HL-60 (cell line): ENCODE measurements at regions not wholly inside any gene's neighbourhood (a gene's known extent, or its start where the extent isn't known, plus 50 kb on each side); places are given as distances from the start of the nearest gene placed in this dataset.

ENCODE experiments used
- DNase-seq, 2 experiments: peaks; one replicate each; pipeline ENCODE4 v3.0.0-alpha.2; 2010 to 2020; ENCODE audit warnings: low read depth in 1 of 2, low spot score in 1 of 2
- H3K27ac ChIP-seq: fragments of 250-450 bp; sonication (Bioruptor Pico); replicated peaks from 2 replicates; pipeline ENCODE4 v1.5.1; 2020; ENCODE audit warnings: mild to moderate bottlenecking, moderate library complexity
- H3K27me3 ChIP-seq: fragments of 250-450 bp; sonication (Bioruptor Pico); 2 replicates; pipeline ENCODE4 v1.5.1; 2021; ENCODE audit warnings: mild to moderate bottlenecking, moderate library complexity; ENCODE audit not compliant: insufficient read depth, poor library complexity, severe bottlenecking
- H3K4me3 ChIP-seq: replicated peaks from 2 replicates; pipeline ENCODE4 v1.5.1; 2011; ENCODE audit warnings: mild to moderate bottlenecking, control low read depth, low read length; ENCODE audit not compliant: insufficient read depth
- CTCF ChIP-seq: IDR thresholded peaks from one replicate; pipeline ENCODE4 v1.5.1; 2011; ENCODE audit warnings: low read length, control low read depth, inconsistent platforms; ENCODE audit not compliant: insufficient read depth
- GABPA ChIP-seq: IDR thresholded peaks from 2 replicates; pipeline ENCODE4 v1.6.1; 2012; ENCODE audit warnings: low read depth
- POLR2AphosphoS5 ChIP-seq: IDR thresholded peaks from 2 replicates; pipeline ENCODE4 v1.6.1; 2012; ENCODE audit warnings: low read depth
- REST ChIP-seq: IDR thresholded peaks from 2 replicates; pipeline ENCODE4 v1.6.1; 2012; ENCODE audit warnings: low read depth; ENCODE audit not compliant: insufficient replicate concordance
- SPI1 ChIP-seq: IDR thresholded peaks from 2 replicates; pipeline ENCODE4 v1.6.1; 2012; ENCODE audit warnings: low read depth, mild to moderate bottlenecking, borderline replicate concordance

GRCh38 chr7:42596737-42597136 lies 315.1 kb downstream of the C7orf25 start:
- H3K27ac ChIP-seq: no peak overlapping the region
- H3K4me3 ChIP-seq: no peak overlapping the region
- TF ChIP-seq SPI1 (no peak), CTCF (no peak), GABPA (no peak), REST (no peak), POLR2AphosphoS5 (no peak)
- H3K27me3 ChIP-seq: no peaks in the 10 kb centered on the region
- DNase-seq: no peak

GRCh38 chr7:42593860-42594259 lies 318.0 kb downstream of the C7orf25 start:
- no peaks in the 10 kb centered on the region for H3K27me3 ChIP-seq
- TF ChIP-seq POLR2AphosphoS5 (no peak), GABPA (no peak), CTCF (no peak), REST (no peak), SPI1 (no peak)
- no peak overlapping the region for H3K27ac ChIP-seq
- no peak overlapping the region for H3K4me3 ChIP-seq
- DNase-seq: no peak

- Histone ChIP-seq H3K27ac (no peak overlapping the region), H3K4me3 (no peak overlapping the region), H3K27me3 (no peaks in the 10 kb centered on the region)
- no peak for DNase-seq
- TF ChIP-seq SPI1 (no peak), REST (no peak), POLR2AphosphoS5 (no peak), CTCF (no peak), GABPA (no peak)
Observed at GRCh38 chr7:42590771-42591310, 321.0 kb downstream of the C7orf25 start.
